ENCODE measurements at regions not wholly inside any gene's neighbourhood (a gene's known extent, or its start where the extent isn't known, plus 50 kb on each side); places are given as distances from the start of the nearest gene placed in this dataset.

DNA sequence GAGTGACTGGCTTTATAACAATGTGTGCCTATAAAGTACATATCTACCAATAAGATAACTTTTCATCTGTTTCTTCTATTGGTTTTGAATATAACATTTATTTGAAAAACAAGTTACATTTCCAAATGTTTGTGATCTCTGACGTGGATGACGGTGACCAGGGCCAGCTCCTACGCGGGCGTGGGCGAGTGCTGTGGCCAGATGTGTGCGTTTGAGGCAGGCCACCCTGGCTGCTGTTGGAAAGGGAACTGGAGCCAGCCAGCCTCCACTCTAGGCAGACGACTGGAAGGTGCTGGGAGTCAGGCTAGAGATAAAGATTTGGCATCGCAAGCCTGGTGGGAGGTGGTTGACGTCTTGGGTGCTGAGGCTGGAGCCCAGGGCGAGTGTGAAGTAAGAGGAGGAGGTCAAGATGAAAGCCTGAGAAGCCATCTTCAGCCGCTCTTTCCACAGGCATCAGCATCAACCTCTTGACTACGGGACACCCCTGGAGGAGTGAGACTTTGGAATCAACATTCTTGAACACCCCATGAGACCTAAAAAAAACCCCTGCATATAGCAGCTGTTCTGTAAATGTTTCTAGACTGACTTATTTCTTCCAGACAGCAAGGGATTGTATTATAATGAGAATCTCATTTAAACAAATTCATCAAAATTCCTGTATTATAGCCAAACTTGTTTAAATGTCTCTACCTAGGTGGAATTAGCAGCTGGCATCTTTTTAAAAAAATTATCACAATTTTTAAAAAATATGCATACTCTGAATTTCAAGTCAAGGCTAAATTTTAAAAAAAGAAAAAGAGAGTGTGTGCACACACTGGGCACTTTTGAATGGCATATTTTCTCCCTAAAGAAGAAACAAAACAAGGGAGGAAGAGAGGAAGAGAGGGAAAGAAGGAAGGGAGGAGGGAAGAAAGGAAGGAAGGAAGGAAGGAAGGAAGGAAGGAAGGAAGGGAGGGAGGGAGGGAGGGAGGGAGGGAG is 112.5 kb upstream of the SLC44A3 start:
- Mint-ChIP-seq H3K9me3 (no peaks in the 10 kb centered on the region), H3K36me3 (ENCODE audit: insufficient read depth) (no peaks in the 10 kb centered on the region), H3K27me3 (ENCODE audit: low read depth) (peaks cover 4% of the 10 kb centered on the region), H3K4me1 (ENCODE audit: low read depth) (no peaks in the 10 kb centered on the region), H3K4me3 (no peak overlapping the region)
- DNase-seq (no peak), ATAC-seq (no peak)

DNA sequence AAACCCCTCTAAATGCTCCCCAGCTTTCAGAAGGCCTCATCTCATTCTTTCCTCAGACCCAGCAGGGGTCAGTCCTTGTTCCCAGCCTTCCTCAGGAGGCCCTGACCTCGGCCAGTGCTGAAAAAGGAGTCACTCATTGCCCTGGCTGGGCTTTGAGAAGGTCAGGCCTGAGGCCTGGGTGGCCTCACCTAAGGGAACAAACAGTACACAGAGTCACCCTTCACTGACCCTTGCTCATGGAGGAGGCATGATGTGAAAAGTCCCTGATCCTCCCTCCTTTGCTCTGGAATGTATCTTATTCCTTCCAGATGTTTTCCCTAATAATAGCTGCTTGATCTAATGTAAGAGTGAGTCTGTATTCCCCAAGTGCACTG is 117.7 kb upstream of the SLC44A3 start:
- no peak for ATAC-seq
- DNase-seq, result no peak
- Mint-ChIP-seq H3K4me1 (ENCODE audit: low read depth) (no peaks in the 10 kb centered on the region), H3K27me3 (ENCODE audit: low read depth) (peaks cover 2% of the 10 kb centered on the region), H3K36me3 (ENCODE audit: insufficient read depth) (no peaks in the 10 kb centered on the region), H3K9me3 (no peaks in the 10 kb centered on the region), H3K4me3 (no peak overlapping the region)

DNA sequence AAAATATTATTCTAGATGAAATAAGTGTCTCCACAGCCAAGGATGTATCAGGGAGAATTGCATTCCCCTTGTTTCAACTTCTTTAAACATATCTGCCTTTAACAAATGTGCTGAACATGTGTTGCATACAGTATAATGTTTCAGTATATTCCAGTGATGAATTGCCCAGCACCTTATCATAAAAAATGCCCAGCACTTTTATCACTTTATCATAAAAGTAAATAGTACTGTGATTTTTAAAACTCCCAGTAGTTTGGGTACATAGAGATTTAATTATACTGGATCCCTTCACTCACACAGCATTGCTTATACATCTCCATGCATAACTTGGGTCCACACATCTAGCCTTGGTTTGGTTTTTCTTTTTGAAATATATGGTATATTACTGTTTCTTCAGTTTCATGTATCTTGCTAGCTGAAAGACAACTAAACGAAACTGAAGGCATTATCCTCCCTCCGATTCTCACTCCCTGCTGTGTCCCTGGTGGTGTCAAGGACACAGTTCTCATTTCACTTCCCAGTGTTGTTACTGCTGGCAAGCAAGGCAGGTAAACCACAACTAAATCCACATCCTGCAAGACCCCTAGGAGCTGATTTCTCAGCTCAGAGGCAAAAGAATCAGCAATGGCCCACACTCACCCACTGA is 118.2 kb upstream of the SLC44A3 start:
- DNase-seq (no peak), ATAC-seq (no peak)
- Mint-ChIP-seq H3K9me3 (no peaks in the 10 kb centered on the region), H3K36me3 (ENCODE audit: insufficient read depth) (no peaks in the 10 kb centered on the region), H3K4me3 (no peak overlapping the region), H3K27me3 (ENCODE audit: low read depth) (no peaks in the 10 kb centered on the region), H3K4me1 (ENCODE audit: low read depth) (no peaks in the 10 kb centered on the region)

DNA sequence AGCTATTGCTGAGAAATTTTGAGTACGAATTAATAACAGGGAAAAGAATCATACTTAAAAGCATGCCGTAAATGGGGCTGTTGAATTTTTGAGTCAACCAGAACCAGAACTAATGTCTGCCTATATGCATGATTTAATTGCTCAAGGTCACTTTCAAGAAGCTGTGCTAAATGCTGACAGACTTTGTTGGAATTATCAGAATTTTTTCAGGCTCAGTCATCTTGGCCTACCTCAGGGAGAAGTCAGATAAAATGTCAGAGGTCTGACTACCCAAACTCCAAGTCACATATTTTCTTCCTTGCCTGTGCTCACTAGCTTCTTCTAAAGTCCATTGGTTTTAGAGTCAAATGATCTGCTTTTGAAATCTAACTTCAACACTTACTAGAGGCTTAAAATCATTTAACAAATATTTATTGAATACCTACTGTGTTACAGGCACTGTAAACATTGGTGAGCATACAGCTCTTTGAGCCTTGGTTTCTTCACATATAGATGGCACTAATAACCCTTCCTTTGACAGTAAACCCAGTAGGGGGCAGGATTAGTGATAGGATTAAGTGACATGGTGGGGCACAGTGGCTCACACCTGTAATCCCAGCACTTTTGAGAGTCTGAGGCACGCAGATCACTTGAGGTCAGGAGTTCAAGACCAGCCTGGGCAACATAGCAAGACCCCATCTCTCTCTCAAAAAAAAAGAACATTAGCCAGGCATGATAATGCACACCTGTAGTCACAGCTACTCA is 121.2 kb upstream of the SLC44A3 start:
- Mint-ChIP-seq H3K36me3 (ENCODE audit: insufficient read depth) (no peaks in the 10 kb centered on the region), H3K9me3 (no peaks in the 10 kb centered on the region), H3K27me3 (ENCODE audit: low read depth) (peaks cover 7% of the 10 kb centered on the region), H3K4me1 (ENCODE audit: low read depth) (no peaks in the 10 kb centered on the region), H3K4me3 (no peak overlapping the region)
- ATAC-seq (no peak), DNase-seq (no peak)

DNA sequence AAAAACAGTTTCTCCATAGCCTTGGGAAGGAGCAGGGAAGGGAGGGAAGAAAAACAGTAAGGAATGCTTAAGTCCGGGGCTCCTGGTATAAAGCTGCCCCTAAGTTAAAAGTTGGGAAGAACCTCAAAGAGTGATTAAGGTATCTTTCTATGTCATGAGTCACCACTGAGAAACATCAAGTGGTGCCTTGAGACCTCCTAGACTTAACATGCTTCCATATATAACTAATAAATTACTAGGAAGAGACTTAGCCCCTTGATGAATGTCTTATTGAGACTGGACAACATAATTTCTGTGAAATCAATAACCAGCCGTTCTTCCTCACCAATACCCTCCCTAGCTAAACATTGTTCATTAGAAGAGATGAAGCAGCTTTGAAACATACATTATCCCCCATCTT is 121.8 kb upstream of the SLC44A3 start:
- Mint-ChIP-seq H3K4me1 (ENCODE audit: low read depth) (no peaks in the 10 kb centered on the region), H3K9me3 (no peaks in the 10 kb centered on the region), H3K36me3 (ENCODE audit: insufficient read depth) (no peaks in the 10 kb centered on the region), H3K4me3 (no peak overlapping the region), H3K27me3 (ENCODE audit: low read depth) (peaks cover 7% of the 10 kb centered on the region)
- ATAC-seq, result no peak
- DNase-seq, result no peak

DNA sequence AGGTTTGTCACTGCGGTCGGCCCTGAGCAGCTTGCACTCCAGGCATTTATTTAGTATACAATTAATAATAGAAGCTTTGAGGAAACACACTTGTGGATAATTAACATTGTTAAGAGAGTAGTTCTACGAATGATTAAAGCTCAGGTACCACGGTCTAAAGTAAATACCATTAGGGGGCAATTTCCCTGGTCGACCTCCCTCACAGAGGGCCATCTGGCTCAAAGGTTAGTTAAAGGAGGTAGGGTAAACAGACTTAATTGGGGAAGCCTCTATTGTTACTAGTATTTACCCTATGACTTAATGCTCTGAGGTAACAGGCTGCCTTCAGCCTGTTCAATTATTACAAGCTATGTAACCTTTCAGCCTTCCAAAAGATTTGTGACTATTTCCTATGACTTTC is 122.3 kb upstream of the SLC44A3 start:
- Mint-ChIP-seq H3K36me3 (ENCODE audit: insufficient read depth) (no peaks in the 10 kb centered on the region), H3K27me3 (ENCODE audit: low read depth) (peaks cover 10% of the 10 kb centered on the region), H3K4me1 (ENCODE audit: low read depth) (no peaks in the 10 kb centered on the region), H3K9me3 (no peaks in the 10 kb centered on the region), H3K4me3 (no peak overlapping the region)
- DNase-seq (no peak), ATAC-seq (no peak)

DNA sequence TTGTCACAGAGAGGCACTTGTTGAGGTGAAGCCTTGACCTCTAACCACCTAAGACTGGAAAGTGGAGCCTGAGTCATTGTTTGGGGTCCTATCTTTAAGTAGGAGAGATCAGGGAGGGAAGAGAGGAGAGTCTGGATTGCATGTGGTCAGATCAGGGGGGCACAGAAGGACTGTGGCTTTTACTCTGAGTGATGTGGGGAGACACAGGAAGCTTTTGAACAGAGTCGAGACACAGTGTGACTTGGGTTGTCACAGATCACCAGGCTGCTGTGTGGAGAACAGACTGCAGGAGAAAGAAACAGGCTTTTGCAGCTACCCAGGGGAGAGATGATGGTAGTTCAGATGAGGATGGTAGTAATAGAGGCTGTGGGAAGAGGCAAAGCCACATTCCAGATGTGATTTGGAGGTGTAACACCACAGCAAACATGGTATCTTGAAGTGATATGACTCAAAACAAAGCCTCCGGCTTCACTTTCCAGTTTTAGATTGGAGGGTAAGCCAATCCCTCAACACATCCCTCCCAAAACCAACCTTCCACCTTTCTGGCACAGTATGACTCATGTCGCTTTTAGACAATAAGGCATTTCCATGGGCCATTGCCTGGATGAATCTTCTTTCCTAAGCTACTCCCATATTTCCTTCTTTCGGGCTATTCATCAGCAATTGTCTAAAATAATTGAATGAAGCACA is 125.8 kb upstream of the SLC44A3 start:
- H3K4me3 Mint-ChIP-seq, result no peak overlapping the region
- ATAC-seq (no peak), DNase-seq (no peak)
- H3K9me3 Mint-ChIP-seq, result no peaks in the 10 kb centered on the region
- no peaks in the 10 kb centered on the region for H3K36me3 Mint-ChIP-seq (ENCODE audit: insufficient read depth)
- H3K27me3 Mint-ChIP-seq (ENCODE audit: low read depth), result peaks cover 14% of the 10 kb centered on the region
- H3K4me1 Mint-ChIP-seq (ENCODE audit: low read depth), result no peaks in the 10 kb centered on the region

DNA sequence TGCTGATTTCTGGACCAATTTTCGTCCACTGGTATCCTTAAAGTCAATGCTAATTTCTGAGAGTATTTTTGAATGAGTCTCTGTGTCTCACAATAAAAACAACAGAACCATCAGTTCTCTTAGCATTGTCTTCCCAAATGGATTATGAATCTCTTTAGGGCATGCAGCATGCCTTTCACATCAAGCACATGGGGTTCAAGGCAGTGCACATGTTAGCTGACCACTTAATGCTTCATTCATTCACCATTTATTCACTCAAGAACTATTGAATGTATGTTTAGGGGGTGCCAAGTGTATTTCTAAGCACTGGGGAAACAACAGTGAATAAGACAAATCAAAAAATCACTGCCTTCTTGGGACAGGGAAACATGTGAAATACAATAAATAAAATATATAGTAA is 126.7 kb upstream of the SLC44A3 start:
- Mint-ChIP-seq H3K36me3 (ENCODE audit: insufficient read depth) (no peaks in the 10 kb centered on the region), H3K27me3 (ENCODE audit: low read depth) (peaks cover 14% of the 10 kb centered on the region), H3K4me1 (ENCODE audit: low read depth) (no peaks in the 10 kb centered on the region), H3K4me3 (no peak overlapping the region), H3K9me3 (no peaks in the 10 kb centered on the region)
- DNase-seq, result no peak
- ATAC-seq, result no peak

DNA sequence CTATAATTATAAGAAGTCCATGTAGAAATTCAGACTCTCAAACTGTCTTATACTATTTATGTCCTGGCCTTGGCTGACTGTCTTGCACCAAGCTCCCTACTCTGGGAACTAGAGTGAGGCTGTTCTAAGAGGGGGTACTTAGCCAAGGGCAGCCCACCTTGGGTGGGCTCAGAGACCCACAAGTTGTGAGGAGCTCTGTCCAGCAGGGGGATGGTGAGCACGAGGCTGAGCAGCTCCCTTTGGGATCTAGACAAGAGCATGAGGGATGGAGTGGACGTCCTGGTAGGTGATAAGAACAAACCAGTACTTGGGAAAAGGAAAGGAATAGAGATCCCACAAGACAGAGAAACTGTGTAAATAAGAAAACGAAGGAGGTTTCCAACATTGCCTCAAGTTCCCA is 127.1 kb upstream of the SLC44A3 start:
- no peak overlapping the region for H3K4me3 Mint-ChIP-seq
- no peaks in the 10 kb centered on the region for H3K9me3 Mint-ChIP-seq
- H3K36me3 Mint-ChIP-seq (ENCODE audit: insufficient read depth), result no peaks in the 10 kb centered on the region
- no peaks in the 10 kb centered on the region for H3K4me1 Mint-ChIP-seq (ENCODE audit: low read depth)
- no peak for ATAC-seq
- H3K27me3 Mint-ChIP-seq (ENCODE audit: low read depth), result peaks cover 14% of the 10 kb centered on the region
- no peak for DNase-seq

DNA sequence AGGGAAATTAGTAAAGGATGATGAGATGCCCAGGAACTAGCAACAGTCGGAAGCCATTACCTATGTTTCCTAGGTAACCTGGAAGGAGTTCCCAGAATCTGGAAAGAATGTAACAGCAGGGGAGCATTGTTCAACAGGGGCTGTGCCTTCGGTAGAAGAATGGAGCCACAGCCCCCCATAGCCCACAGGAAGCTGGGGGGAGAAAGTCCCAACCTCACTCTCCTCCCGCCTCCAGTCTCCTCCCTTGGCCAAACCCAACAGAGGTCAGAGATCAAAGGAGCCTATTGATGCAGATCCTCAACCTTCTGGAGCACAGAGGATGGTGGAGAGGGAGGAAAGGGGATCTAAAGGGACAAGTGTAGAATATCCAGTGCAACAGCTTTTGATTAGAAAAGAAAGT is 131.5 kb upstream of the SLC44A3 start:
- Mint-ChIP-seq H3K36me3 (ENCODE audit: insufficient read depth) (no peaks in the 10 kb centered on the region), H3K9me3 (no peaks in the 10 kb centered on the region), H3K4me3 (no peak overlapping the region), H3K27me3 (ENCODE audit: low read depth) (peaks cover 12% of the 10 kb centered on the region), H3K4me1 (ENCODE audit: low read depth) (no peaks in the 10 kb centered on the region)
- no peak for DNase-seq
- no peak for ATAC-seq

DNA sequence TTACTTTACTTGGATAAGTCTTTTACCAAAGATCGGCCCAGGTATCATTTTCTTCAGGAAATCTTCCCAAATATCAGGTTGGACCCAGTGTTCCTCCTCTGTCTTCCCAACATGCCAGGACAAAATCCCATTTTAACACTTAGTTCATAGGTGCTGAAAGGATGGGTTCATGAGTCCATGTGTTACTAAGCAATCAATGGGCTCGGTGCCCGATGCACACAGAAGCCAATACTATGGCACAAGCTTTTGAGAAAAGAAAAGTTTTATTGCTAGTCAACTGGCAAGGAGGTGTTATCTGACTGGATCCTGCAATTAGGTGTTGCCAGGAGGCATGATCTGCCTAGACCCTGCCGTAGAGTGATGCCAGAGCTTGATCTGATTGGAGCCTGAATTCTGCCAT is 133.3 kb upstream of the SLC44A3 start:
- ATAC-seq, result no peak
- peaks cover 11% of the 10 kb centered on the region for H3K27me3 Mint-ChIP-seq (ENCODE audit: low read depth)
- no peaks in the 10 kb centered on the region for H3K36me3 Mint-ChIP-seq (ENCODE audit: insufficient read depth)
- no peaks in the 10 kb centered on the region for H3K9me3 Mint-ChIP-seq
- H3K4me3 Mint-ChIP-seq, result no peak overlapping the region
- H3K4me1 Mint-ChIP-seq (ENCODE audit: low read depth), result no peaks in the 10 kb centered on the region
- no peak for DNase-seq

DNA sequence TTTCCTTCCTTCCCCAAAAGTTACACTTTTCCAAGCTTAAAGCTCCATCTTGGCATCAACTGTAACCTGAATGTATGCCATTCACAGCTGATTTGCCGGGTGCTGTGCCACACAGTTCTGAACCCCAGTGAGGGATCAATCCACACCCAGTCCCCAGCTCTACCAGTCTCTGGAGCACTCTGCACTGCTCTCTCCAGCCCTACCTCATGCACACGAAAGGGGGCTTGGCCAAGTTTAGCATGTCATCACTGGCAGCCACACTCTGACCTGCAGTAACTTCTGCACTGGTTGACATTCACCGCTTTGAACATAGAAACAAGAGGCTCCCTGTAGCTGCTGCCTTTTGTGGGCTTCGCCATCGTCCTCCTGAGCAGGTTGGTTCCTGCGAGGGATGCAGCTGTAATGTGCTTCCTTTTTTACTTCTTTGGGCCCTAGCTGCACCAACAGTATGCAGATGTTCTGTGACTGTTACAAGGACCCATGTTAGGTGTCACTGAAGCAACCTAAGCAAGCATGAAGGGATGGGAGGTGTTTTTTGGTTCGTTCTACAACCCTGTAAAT is 135.4 kb upstream of the SLC44A3 start:
- no peaks in the 10 kb centered on the region for H3K9me3 Mint-ChIP-seq
- peaks cover 8% of the 10 kb centered on the region for H3K27me3 Mint-ChIP-seq (ENCODE audit: low read depth)
- no peak for ATAC-seq
- H3K36me3 Mint-ChIP-seq (ENCODE audit: insufficient read depth), result no peaks in the 10 kb centered on the region
- no peak overlapping the region for H3K4me3 Mint-ChIP-seq
- no peak for DNase-seq
- no peaks in the 10 kb centered on the region for H3K4me1 Mint-ChIP-seq (ENCODE audit: low read depth)

DNA sequence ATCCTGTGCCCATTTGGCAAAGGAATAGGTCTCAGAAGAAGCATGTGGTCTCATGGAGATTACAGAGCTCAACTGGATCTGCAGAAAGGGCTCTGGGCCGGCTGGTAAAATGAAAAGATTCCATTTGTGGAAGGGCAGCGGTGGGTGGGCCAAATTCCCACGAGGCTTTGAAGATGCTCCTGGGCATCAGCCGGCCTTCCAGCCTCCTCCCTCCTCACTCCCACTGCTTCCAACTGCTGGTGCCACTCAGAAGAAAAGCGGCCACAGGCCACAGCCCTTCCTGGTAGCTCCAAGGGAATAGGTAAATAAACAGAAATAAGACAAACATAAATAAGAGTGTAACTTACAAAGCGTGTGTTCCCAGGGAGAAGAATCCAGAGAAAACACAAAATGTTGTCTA is 136.3 kb upstream of the SLC44A3 start:
- DNase-seq (no peak), ATAC-seq (no peak)
- Mint-ChIP-seq H3K4me3 (no peak overlapping the region), H3K4me1 (ENCODE audit: low read depth) (no peaks in the 10 kb centered on the region), H3K27me3 (ENCODE audit: low read depth) (peaks cover 8% of the 10 kb centered on the region), H3K36me3 (ENCODE audit: insufficient read depth) (no peaks in the 10 kb centered on the region), H3K9me3 (no peaks in the 10 kb centered on the region)

DNA sequence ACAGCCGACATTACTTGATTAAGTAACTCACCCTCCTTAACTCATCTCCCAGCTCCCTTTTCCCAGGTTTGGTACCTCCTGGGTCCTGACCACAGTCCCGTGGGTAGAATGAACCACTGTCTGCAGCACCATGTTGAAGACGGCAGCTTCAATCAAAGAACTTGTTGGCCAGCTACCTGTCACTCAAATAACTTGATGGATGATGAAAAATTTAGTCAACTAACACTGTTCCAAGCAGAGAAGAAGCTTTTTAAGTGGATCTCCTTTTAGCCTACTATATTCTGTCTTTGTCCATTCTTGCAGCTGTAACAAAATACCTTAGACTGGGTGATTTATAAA is 138.4 kb upstream of the F3 start:
- Mint-ChIP-seq H3K36me3 (ENCODE audit: insufficient read depth) (no peaks in the 10 kb centered on the region), H3K4me1 (ENCODE audit: low read depth) (no peaks in the 10 kb centered on the region)
- ATAC-seq, result no peak

More for the DNA sequence above, 138.4 kb upstream of the F3 start:
- H3K4me3 Mint-ChIP-seq, result no peak overlapping the region
- H3K9me3 Mint-ChIP-seq, result no peaks in the 10 kb centered on the region
- DNase-seq, result no peak
- H3K27me3 Mint-ChIP-seq (ENCODE audit: low read depth), result peaks cover 7% of the 10 kb centered on the region
